HepG2 (cell line): ENCODE measurements at regions not wholly inside any gene's neighbourhood (a gene's known extent, or its start where the extent isn't known, plus 50 kb on each side); places are given as distances from the start of the nearest gene placed in this dataset.

ENCODE experiments used
- ATAC-seq: fragments of 200-7000 bp; cut with Tn5 transposase; 3 replicates; pipeline ENCODE4 v1.9.1; 2020; ENCODE audit warnings: mild to moderate bottlenecking, moderate library complexity
- BruUV-seq: library from RNA; stranded (reverse); fragments of 400-500 nt; replicated peaks from 2 replicates; lab custom pipeline; 2021; lab: Mats Ljungman, UMichigan
- CTCF ChIA-PET: fragments of 300-600 bp; formaldehyde crosslinking; extraction: SDS; loops from one replicate; lab custom pipeline; 2021; ENCODE audit warnings: low total read pairs, inconsistent platforms, low intra/inter-chr PET ratio; lab: Yijun Ruan, JAX
- POLR2A ChIA-PET: fragments of 350-600 bp; sonication (Branson Sonifier 250); formaldehyde crosslinking; loops from one replicate; lab custom pipeline; 2020; ENCODE audit warnings: antibody characterized with exemption, inconsistent platforms; lab: Yijun Ruan, JAX
- DNase-seq: peaks from one replicate; pipeline ENCODE4 v3.0.0-alpha.2; 2015; ENCODE audit warnings: low spot score
- FAIRE-seq: peaks from 3 replicates; lab custom pipeline; 2011; peaks lifted over from hg19 to GRCh38; lab: Jason Lieb, UNC
- H2AFZ ChIP-seq: one replicate; pipeline ENCODE4 v1.6.1; 2011; ENCODE audit warnings: low read length, inconsistent platforms
- H3K27ac ChIP-seq: fragments of 300-600 bp; 3 replicates; pipeline ENCODE4 v1.8.0; 2011; ENCODE audit warnings: mixed run types, mild to moderate bottlenecking, mixed read lengths, low read length, inconsistent platforms; ENCODE audit not compliant: insufficient read depth; ENCODE audit errors: extremely low read length
- H3K27me3 ChIP-seq, 2 experiments: fragments of 200-600 bp in 1 of 2; 2 replicates in 1 of 2; 3 replicates in 1 of 2; pipeline versions ENCODE4 v1.6.0 to v1.8.0; 2011; ENCODE audit warnings: low read length in 2 of 2, mild to moderate bottlenecking in 2 of 2, moderate library complexity in 2 of 2, inconsistent platforms in 1 of 2; ENCODE audit not compliant: insufficient read depth in 2 of 2, control insufficient read depth in 1 of 2
- H3K36me3 ChIP-seq, 2 experiments: fragments of 200-600 bp in 1 of 2; replicated peaks in 1 of 2; 2 replicates in 1 of 2; 3 replicates in 1 of 2; pipeline versions ENCODE4 v1.5.1 to v1.8.0; 2011; ENCODE audit warnings: low read length in 2 of 2, inconsistent platforms in 1 of 2; ENCODE audit not compliant: insufficient read depth in 2 of 2, control insufficient read depth in 1 of 2
- H3K4me1 ChIP-seq: 2 replicates; pipeline ENCODE4 v1.5.1; 2012; ENCODE audit warnings: low read length, inconsistent platforms; ENCODE audit not compliant: insufficient read depth
- H3K4me2 ChIP-seq: 2 replicates; pipeline ENCODE4 v1.6.0; 2011; ENCODE audit warnings: low read depth, low read length, inconsistent platforms
- H3K4me3 ChIP-seq, 3 experiments: fragments of 200-600 bp in 1 of 3; sonication (generic), shearing (Covaris generic) in 1 of 3; replicated peaks in 1 of 3; 2 replicates each; pipeline ENCODE4 v1.5.1; 2011 to 2016; ENCODE audit warnings: low read length in 3 of 3, inconsistent platforms in 2 of 3, low read depth in 2 of 3, mild to moderate bottlenecking in 2 of 3, control low read depth in 1 of 3, mixed read lengths in 1 of 3; ENCODE audit not compliant: insufficient read depth in 1 of 3
- H3K79me2 ChIP-seq: one replicate; pipeline ENCODE4 v1.6.1; 2011; ENCODE audit warnings: low read length, inconsistent platforms; ENCODE audit not compliant: insufficient read depth
- H3K9ac ChIP-seq: 2 replicates; pipeline ENCODE4 v1.6.0; 2011; ENCODE audit warnings: mild to moderate bottlenecking, low read depth, low read length, inconsistent platforms; ENCODE audit not compliant: insufficient read depth
- H3K9me3 ChIP-seq: 2 replicates; pipeline ENCODE4 v1.5.1; 2012; ENCODE audit warnings: mild to moderate bottlenecking, low read length
- H4K20me1 ChIP-seq: 2 replicates; pipeline ENCODE4 v1.6.0; 2011; ENCODE audit warnings: inconsistent platforms, mild to moderate bottlenecking, low read length, moderate library complexity; ENCODE audit not compliant: insufficient read depth
- ATF3 ChIP-seq: sonication (generic); formaldehyde crosslinking; IDR thresholded peaks from 2 replicates; pipeline ENCODE4 v1.4.0; 2020; ENCODE audit warnings: missing genetic modification reagents
- DZIP1 ChIP-seq: sonication (generic); formaldehyde crosslinking; IDR thresholded peaks from 2 replicates; pipeline ENCODE4 v1.5.0; 2020; ENCODE audit warnings: mild to moderate bottlenecking, missing genetic modification reagents
- EHMT2 ChIP-seq: fragments of 200-600 bp; sonication (generic); IDR thresholded peaks from 2 replicates; pipeline ENCODE4 v1.7.0; 2017; ENCODE audit warnings: antibody characterized with exemption, low read depth, low read length, borderline replicate concordance
- EP300 ChIP-seq, 3 experiments: sonication (generic) in 1 of 3; formaldehyde crosslinking in 1 of 3; IDR thresholded peaks; 2 replicates each; pipeline versions ENCODE4 v1.5.1 to v1.6.1; 2011 to 2020; ENCODE audit warnings: low read depth in 2 of 3, low read length in 2 of 3, borderline replicate concordance in 1 of 3, improper control_type of control experiment in 1 of 3, mild to moderate bottlenecking in 1 of 3, missing genetic modification reagents in 1 of 3, moderate library complexity in 1 of 3
- GABPB1 ChIP-seq: IDR thresholded peaks from 2 replicates; pipeline ENCODE4 v1.6.1; 2016; ENCODE audit warnings: mild to moderate bottlenecking, missing genetic modification reagents, moderate library complexity, missing compliant biosample characterization
- ZBTB37 ChIP-seq: sonication (generic); formaldehyde crosslinking; IDR thresholded peaks from 2 replicates; pipeline ENCODE4 v1.4.0; 2020; ENCODE audit warnings: mild to moderate bottlenecking, missing genetic modification reagents
- ZNF251 ChIP-seq: sonication (generic); formaldehyde crosslinking; IDR thresholded peaks from 2 replicates; pipeline ENCODE4 v1.9.0; 2021; ENCODE audit warnings: mild to moderate bottlenecking, missing genetic modification reagents
- ZNF280B ChIP-seq: sonication (generic); formaldehyde crosslinking; IDR thresholded peaks from 2 replicates; pipeline ENCODE4 v1.5.0; 2020; ENCODE audit warnings: missing genetic modification reagents, mild to moderate bottlenecking, borderline replicate concordance
- ZNF646 ChIP-seq: sonication (generic); formaldehyde crosslinking; IDR thresholded peaks from 2 replicates; pipeline ENCODE4 v1.9.0; 2021; ENCODE audit warnings: mild to moderate bottlenecking, missing genetic modification reagents
- ZNF775 ChIP-seq: sonication (generic); formaldehyde crosslinking; IDR thresholded peaks from 2 replicates; pipeline ENCODE4 v1.4.0; 2020; ENCODE audit warnings: missing genetic modification reagents, mild to moderate bottlenecking, moderate library complexity, borderline replicate concordance
- WGBS: methylation state at CpG from one replicate; pipeline ENCODE4 v1.1.6; 2017; ENCODE audit warnings: low lambda C conversion rate; 5-methylcytosine and 5-hydroxymethylcytosine counted together
- in situ Hi-C: cut with HindIII; loops from 2 replicates; pipeline ENCODE4 v1.10.0; 2017; ENCODE audit warnings: low pct_unique_long_range_greater_than_20kb; ENCODE audit not compliant: extremely low pct_ligation_motif_present
- intact Hi-C: fragments of 100-400 bp; cut with micrococcal nuclease; formaldehyde crosslinking; loops from one replicate; pipeline ENCODE4 v1.10.0; 2022; ENCODE audit not compliant: unreplicated experiment

- Histone ChIP-seq H3K9ac (no peak overlapping the region), H3K27me3 (no peaks in the 10 kb centered on the region), H4K20me1 (no peaks in the 10 kb centered on the region), H3K4me1 (no peaks in the 10 kb centered on the region), H2AFZ (no peak overlapping the region), H3K79me2 (no peaks in the 10 kb centered on the region), H3K4me3 (no peak overlapping the region), H3K4me2 (no peak overlapping the region), H3K27ac (no peak overlapping the region), H3K9me3 (no peaks in the 10 kb centered on the region), H3K36me3 (no peaks in the 10 kb centered on the region)
- FAIRE-seq (no peak), ATAC-seq (no peak), DNase-seq (no peak)
- in situ Hi-C loops (no loop called here), intact Hi-C loops (no loop called here)
- ChIA-PET POLR2A (no interaction called here), CTCF (no interaction called here)
- WGBS: 17% methylated on average over 3 of the region's 3 CpGs
- no TSS peak for BruUV-seq
- no peak for TF ChIP-seq ZNF646 (CRISPR knock-in tag)
- no peak for TF ChIP-seq EP300 (IDR thresholded peaks at IDR 0.05; ENCODE audit: low read depth in 2 of 2, low read length in 2 of 2)
- no peak for TF ChIP-seq EP300 (CRISPR knock-in tag; IDR thresholded peaks at IDR 0.05; ENCODE audit: borderline replicate concordance)
- TF ChIP-seq GABPB1 (CRISPR knock-in tag): no peak
- TF ChIP-seq ZNF775: no peak
- no peak for TF ChIP-seq ATF3 (CRISPR knock-in tag)
- no peak for TF ChIP-seq ZNF280B (CRISPR knock-in tag)
- no peak for TF ChIP-seq DZIP1 (CRISPR knock-in tag)
- no peak for TF ChIP-seq ZNF251
- no peak for TF ChIP-seq ZBTB37 (CRISPR knock-in tag)
- TF ChIP-seq EHMT2: no peak
Observed at GRCh38 chr2:160557903-160558302, 64.3 kb upstream of the RBMS1 start.
